HUES48 (cell line): ENCODE measurements at regions not wholly inside any gene's neighbourhood (a gene's known extent, or its start where the extent isn't known, plus 50 kb on each side); places are given as distances from the start of the nearest gene placed in this dataset.

Experiments used
- H3K27ac ChIP-seq: one replicate; pipeline ENCODE4 v1.7.0; 2013; ENCODE audit warnings: low read depth, low read length, inconsistent platforms
- H3K27me3 ChIP-seq: 2 replicates; pipeline ENCODE4 v1.6.1; 2013; ENCODE audit warnings: mild to moderate bottlenecking, low read length; ENCODE audit not compliant: control insufficient read depth, insufficient read depth
- H3K36me3 ChIP-seq: 2 replicates; pipeline ENCODE4 v1.6.1; 2013; ENCODE audit warnings: low read length; ENCODE audit not compliant: control insufficient read depth, insufficient read depth
- H3K4me1 ChIP-seq: 2 replicates; pipeline ENCODE4 v1.6.1; 2013; ENCODE audit warnings: mild to moderate bottlenecking, low read length; ENCODE audit not compliant: control insufficient read depth, insufficient read depth
- H3K4me3 ChIP-seq: 2 replicates; pipeline ENCODE4 v1.5.1; 2013; ENCODE audit warnings: mild to moderate bottlenecking, low read depth, low read length
- H3K9ac ChIP-seq: 2 replicates; pipeline ENCODE4 v1.6.1; 2013; ENCODE audit warnings: mild to moderate bottlenecking, low read depth, low read length, moderate library complexity
- H3K9me3 ChIP-seq: 2 replicates; pipeline ENCODE4 v1.6.1; 2013; ENCODE audit warnings: low read length; ENCODE audit not compliant: control insufficient read depth, insufficient read depth

- Histone ChIP-seq H3K4me3 (no peak overlapping the region), H3K9me3 (no peaks in the 10 kb centered on the region), H3K27ac (no peak overlapping the region), H3K36me3 (no peaks in the 10 kb centered on the region), H3K9ac (no peak overlapping the region), H3K27me3 (no peaks in the 10 kb centered on the region), H3K4me1 (no peaks in the 10 kb centered on the region)
These were observed 254.6 kb downstream of the RND3 start for GRCh38 chr2:150232871-150233270.

- Histone ChIP-seq H3K27me3 (no peaks in the 10 kb centered on the region), H3K9me3 (no peaks in the 10 kb centered on the region), H3K4me3 (no peak overlapping the region), H3K36me3 (no peaks in the 10 kb centered on the region), H3K9ac (no peak overlapping the region), H3K27ac (no peak overlapping the region), H3K4me1 (no peaks in the 10 kb centered on the region)
These were observed 255.1 kb downstream of the RND3 start for GRCh38 chr2:150232321-150232720.

- H3K4me1 ChIP-seq = no peaks in the 10 kb centered on the region
- no peaks in the 10 kb centered on the region for H3K27me3 ChIP-seq
- no peak overlapping the region for H3K27ac ChIP-seq
- no peaks in the 10 kb centered on the region for H3K36me3 ChIP-seq
- no peaks in the 10 kb centered on the region for H3K9me3 ChIP-seq
- no peak overlapping the region for H3K4me3 ChIP-seq
- no peak overlapping the region for H3K9ac ChIP-seq
These were observed 256.9 kb downstream of the RND3 start for GRCh38 chr2:150230616-150231015.

- Histone ChIP-seq H3K4me3 (no peak overlapping the region), H3K36me3 (no peaks in the 10 kb centered on the region), H3K4me1 (no peaks in the 10 kb centered on the region), H3K27me3 (no peaks in the 10 kb centered on the region), H3K9ac (no peak overlapping the region), H3K9me3 (no peaks in the 10 kb centered on the region), H3K27ac (no peak overlapping the region)
These were observed 257.5 kb downstream of the RND3 start for GRCh38 chr2:150230004-150230403.

GRCh38 chr2:150228936-150229335, 258.5 kb downstream of the RND3 start:
- Histone ChIP-seq H3K4me3 (no peak overlapping the region), H3K9me3 (no peaks in the 10 kb centered on the region), H3K27me3 (no peaks in the 10 kb centered on the region), H3K4me1 (no peaks in the 10 kb centered on the region), H3K27ac (no peak overlapping the region), H3K9ac (no peak overlapping the region), H3K36me3 (no peaks in the 10 kb centered on the region)

- Histone ChIP-seq H3K27me3 (no peaks in the 10 kb centered on the region), H3K36me3 (no peaks in the 10 kb centered on the region), H3K9me3 (no peaks in the 10 kb centered on the region), H3K4me3 (no peak overlapping the region), H3K4me1 (no peaks in the 10 kb centered on the region), H3K9ac (no peak overlapping the region), H3K27ac (no peak overlapping the region)
These were observed 262.4 kb downstream of the RND3 start for GRCh38 chr2:150225030-150225429.

GRCh38 chr2:150224321-150224720, 263.1 kb downstream of the RND3 start:
- H3K9ac ChIP-seq = no peak overlapping the region

GRCh38 chr2:150222942-150223341, 264.5 kb downstream of the RND3 start:
- Histone ChIP-seq H3K9ac (no peak overlapping the region), H3K27me3 (no peaks in the 10 kb centered on the region), H3K4me1 (no peaks in the 10 kb centered on the region), H3K4me3 (no peak overlapping the region), H3K36me3 (no peaks in the 10 kb centered on the region), H3K27ac (no peak overlapping the region), H3K9me3 (no peaks in the 10 kb centered on the region)

More at GRCh38 chr2:150224321-150224720, 263.1 kb downstream of the RND3 start:
- Histone ChIP-seq H3K4me3 (no peak overlapping the region), H3K9me3 (no peaks in the 10 kb centered on the region), H3K4me1 (no peaks in the 10 kb centered on the region), H3K36me3 (no peaks in the 10 kb centered on the region), H3K27me3 (no peaks in the 10 kb centered on the region), H3K27ac (no peak overlapping the region)

- Histone ChIP-seq H3K27ac (no peak overlapping the region), H3K9ac (no peak overlapping the region), H3K4me1 (no peaks in the 10 kb centered on the region), H3K9me3 (no peaks in the 10 kb centered on the region), H3K4me3 (no peak overlapping the region), H3K36me3 (no peaks in the 10 kb centered on the region), H3K27me3 (no peaks in the 10 kb centered on the region)
These were observed 265.1 kb downstream of the RND3 start for GRCh38 chr2:150222379-150222778.

- no peaks in the 10 kb centered on the region for H3K9me3 ChIP-seq
- no peaks in the 10 kb centered on the region for H3K36me3 ChIP-seq
- H3K27me3 ChIP-seq = no peaks in the 10 kb centered on the region
- H3K27ac ChIP-seq = no peak overlapping the region
- peaks cover 4% of the 10 kb centered on the region for H3K4me1 ChIP-seq
- H3K9ac ChIP-seq = no peak overlapping the region
- no peak overlapping the region for H3K4me3 ChIP-seq
These were observed 267.6 kb downstream of the RND3 start for GRCh38 chr2:150219861-150220260.

GRCh38 chr2:150215041-150215440, 272.4 kb downstream of the RND3 start:
- Histone ChIP-seq H3K27ac (no peak overlapping the region), H3K4me1 (peaks cover 11% of the 10 kb centered on the region), H3K27me3 (no peaks in the 10 kb centered on the region), H3K36me3 (no peaks in the 10 kb centered on the region), H3K4me3 (no peak overlapping the region), H3K9ac (no peak overlapping the region), H3K9me3 (no peaks in the 10 kb centered on the region)

GRCh38 chr2:150214626-150215025, 272.8 kb downstream of the RND3 start:
- Histone ChIP-seq H3K4me1 (peaks cover 11% of the 10 kb centered on the region), H3K27me3 (no peaks in the 10 kb centered on the region), H3K9ac (no peak overlapping the region), H3K36me3 (no peaks in the 10 kb centered on the region), H3K4me3 (no peak overlapping the region), H3K27ac (no peak overlapping the region), H3K9me3 (no peaks in the 10 kb centered on the region)
